HG02759 (cell line): ENCODE measurements at regions not wholly inside any gene's neighbourhood (a gene's known extent, or its start where the extent isn't known, plus 50 kb on each side); places are given as distances from the start of the nearest gene placed in this dataset.

Experiments
- ATAC-seq: cut with Tn5 transposase; IDR thresholded peaks from one replicate; pipeline ENCODE4 v1.9.1; 2021; ENCODE audit warnings: mild to moderate bottlenecking, moderate library complexity; ENCODE audit not compliant: unreplicated experiment

GRCh38 chr5:74918232-74918669 is 52.1 kb upstream of the FAM169A start:
- no peak for ATAC-seq

- ATAC-seq = no peak
Observed at GRCh38 chr5:74916831-74917710, 50.9 kb upstream of the FAM169A start.
